HG02759 (cell line): ENCODE measurements at regions not wholly inside any gene's neighbourhood (a gene's known extent, or its start where the extent isn't known, plus 50 kb on each side); places are given as distances from the start of the nearest gene placed in this dataset.

Experiments used
- ATAC-seq: cut with Tn5 transposase; IDR thresholded peaks from one replicate; pipeline ENCODE4 v1.9.1; 2021; ENCODE audit warnings: mild to moderate bottlenecking, moderate library complexity; ENCODE audit not compliant: unreplicated experiment

- no peak for ATAC-seq
Observed at GRCh38 chr6:7042654-7043545, 64.9 kb upstream of the RREB1 start.

- ATAC-seq = no peak
Observed at GRCh38 chr6:7045331-7045730, 62.4 kb upstream of the RREB1 start.

GRCh38 chr6:7045746-7046145 is 62.0 kb upstream of the RREB1 start:
- ATAC-seq = no peak

- ATAC-seq = no peak
Observed at GRCh38 chr6:7047128-7047527, 60.6 kb upstream of the RREB1 start.

- no peak for ATAC-seq
Observed at GRCh38 chr6:7047966-7048365, 59.8 kb upstream of the RREB1 start.

GRCh38 chr6:7048894-7049293 is 58.9 kb upstream of the RREB1 start:
- ATAC-seq = no peak

GRCh38 chr6:7050004-7050403 is 57.8 kb upstream of the RREB1 start:
- no peak for ATAC-seq

GRCh38 chr6:7050872-7051779 is 56.6 kb upstream of the RREB1 start:
- peak; percentile 40 for ATAC-seq

GRCh38 chr6:7051780-7052442 is 55.9 kb upstream of the RREB1 start:
- ATAC-seq = peak; percentile 63

- ATAC-seq = peak; percentile 12
Observed at GRCh38 chr6:7052443-7053011, 55.2 kb upstream of the RREB1 start.

- no peak for ATAC-seq
Observed at GRCh38 chr6:7053125-7053774, 54.5 kb upstream of the RREB1 start.
